Chondrocyte (in vitro differentiated cells): ENCODE measurements at regions not wholly inside any gene's neighbourhood (a gene's known extent, or its start where the extent isn't known, plus 50 kb on each side); places are given as distances from the start of the nearest gene placed in this dataset.
"Not testable (repeated sequence)": the region's sequence is repeated elsewhere in the genome, so short reads cannot be mapped to it uniquely, and the experiment has no call there.

ENCODE experiments used
- DNase-seq: peaks from one replicate; pipeline ENCODE4 v3.0.0; 2021; ENCODE audit warnings: mixed read lengths, low spot score
- H3K27ac Mint-ChIP-seq: one replicate; pipeline ENCODE4 v1.8.0; 2021; ENCODE audit warnings: mild to moderate bottlenecking, moderate library complexity, mixed read lengths; ENCODE audit not compliant: unreplicated experiment
- H3K27me3 Mint-ChIP-seq: 2 replicates; pipeline ENCODE4 v1.8.0; 2021; ENCODE audit warnings: low read depth, mixed read lengths
- H3K36me3 Mint-ChIP-seq: 2 replicates; pipeline ENCODE4 v1.8.0; 2021; ENCODE audit warnings: low read depth, mixed read lengths
- H3K4me1 Mint-ChIP-seq: 2 replicates; pipeline ENCODE4 v1.8.0; 2021; ENCODE audit warnings: low read depth, mild to moderate bottlenecking, mixed read lengths
- H3K4me3 Mint-ChIP-seq: one replicate; pipeline ENCODE4 v1.8.0; 2021; ENCODE audit warnings: mild to moderate bottlenecking, moderate library complexity, mixed read lengths; ENCODE audit not compliant: unreplicated experiment
- H3K9me3 Mint-ChIP-seq: 2 replicates; pipeline ENCODE4 v1.8.0; 2021; ENCODE audit warnings: low read depth, mixed read lengths
- TF ChIP-seq, protein P1 (sequence below): fragments of 200-600 bp; sonication (generic); IDR thresholded peaks from 2 replicates; pipeline ENCODE4 v1.5.0; 2021; ENCODE audit warnings: antibody characterized with exemption, mild to moderate bottlenecking, moderate library complexity

- H3K4me1 Mint-ChIP-seq = peaks cover 4% of the 10 kb centered on the region
These were observed 137.6 kb upstream of the SVIL start for GRCh38 chr10:29772403-29772802.

GRCh38 chr10:29771376-29771775 is 136.6 kb upstream of the SVIL start:
- no peak overlapping the region for H3K27ac Mint-ChIP-seq
- H3K4me3 Mint-ChIP-seq = no peak overlapping the region
- DNase-seq = no peak
- peaks cover 6% of the 10 kb centered on the region for H3K27me3 Mint-ChIP-seq
- no peaks in the 10 kb centered on the region for H3K36me3 Mint-ChIP-seq
- peaks cover 4% of the 10 kb centered on the region for H3K9me3 Mint-ChIP-seq
- TF ChIP-seq, protein P1, sequence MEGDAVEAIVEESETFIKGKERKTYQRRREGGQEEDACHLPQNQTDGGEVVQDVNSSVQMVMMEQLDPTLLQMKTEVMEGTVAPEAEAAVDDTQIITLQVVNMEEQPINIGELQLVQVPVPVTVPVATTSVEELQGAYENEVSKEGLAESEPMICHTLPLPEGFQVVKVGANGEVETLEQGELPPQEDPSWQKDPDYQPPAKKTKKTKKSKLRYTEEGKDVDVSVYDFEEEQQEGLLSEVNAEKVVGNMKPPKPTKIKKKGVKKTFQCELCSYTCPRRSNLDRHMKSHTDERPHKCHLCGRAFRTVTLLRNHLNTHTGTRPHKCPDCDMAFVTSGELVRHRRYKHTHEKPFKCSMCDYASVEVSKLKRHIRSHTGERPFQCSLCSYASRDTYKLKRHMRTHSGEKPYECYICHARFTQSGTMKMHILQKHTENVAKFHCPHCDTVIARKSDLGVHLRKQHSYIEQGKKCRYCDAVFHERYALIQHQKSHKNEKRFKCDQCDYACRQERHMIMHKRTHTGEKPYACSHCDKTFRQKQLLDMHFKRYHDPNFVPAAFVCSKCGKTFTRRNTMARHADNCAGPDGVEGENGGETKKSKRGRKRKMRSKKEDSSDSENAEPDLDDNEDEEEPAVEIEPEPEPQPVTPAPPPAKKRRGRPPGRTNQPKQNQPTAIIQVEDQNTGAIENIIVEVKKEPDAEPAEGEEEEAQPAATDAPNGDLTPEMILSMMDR = no peak
- peaks cover 4% of the 10 kb centered on the region for H3K4me1 Mint-ChIP-seq

More at GRCh38 chr10:29772403-29772802, 137.6 kb upstream of the SVIL start:
- no peaks in the 10 kb centered on the region for H3K36me3 Mint-ChIP-seq
- no peak overlapping the region for H3K4me3 Mint-ChIP-seq
- no peak overlapping the region for H3K27ac Mint-ChIP-seq
- H3K27me3 Mint-ChIP-seq = peaks cover 6% of the 10 kb centered on the region
- TF ChIP-seq, protein P1 = no peak
- H3K9me3 Mint-ChIP-seq = peaks cover 4% of the 10 kb centered on the region
- no peak for DNase-seq

DNA sequence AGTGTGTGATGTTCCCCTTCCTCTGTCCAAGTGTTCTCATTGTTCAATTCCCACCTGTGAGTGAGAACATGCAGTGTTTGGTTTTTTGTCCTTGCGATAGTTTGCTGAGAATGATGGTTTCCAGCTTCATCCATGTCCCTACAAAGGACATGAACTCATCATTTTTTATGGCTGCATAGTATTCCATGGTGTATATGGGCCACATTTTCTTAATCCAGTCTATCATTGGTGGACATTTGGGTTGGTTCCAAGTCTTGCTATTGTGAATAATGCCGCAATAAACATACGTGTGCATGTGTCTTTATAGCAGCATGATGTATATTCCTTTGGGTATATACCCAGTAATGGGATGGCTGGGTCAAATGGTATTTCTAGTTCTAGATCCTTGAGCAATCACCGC is 134.5 kb upstream of the SVIL start:
- not testable (repeated sequence) for DNase-seq, H3K4me3 Mint-ChIP-seq, H3K36me3 Mint-ChIP-seq, H3K27ac Mint-ChIP-seq, H3K9me3 Mint-ChIP-seq, H3K27me3 Mint-ChIP-seq, H3K4me1 Mint-ChIP-seq

- Mint-ChIP-seq H3K4me1 (peaks cover under 1% of the 10 kb centered on the region), H3K4me3 (no peak overlapping the region), H3K36me3 (no peaks in the 10 kb centered on the region), H3K27ac (no peak overlapping the region), H3K9me3 (peaks cover 4% of the 10 kb centered on the region), H3K27me3 (peaks cover 6% of the 10 kb centered on the region)
- DNase-seq = no peak
- TF ChIP-seq, protein P1 = no peak
These were observed 133.2 kb upstream of the SVIL start for GRCh38 chr10:29767968-29768367.

- Mint-ChIP-seq H3K27ac (no peak overlapping the region), H3K9me3 (peaks cover 4% of the 10 kb centered on the region), H3K27me3 (peaks cover 6% of the 10 kb centered on the region), H3K4me3 (no peak overlapping the region), H3K36me3 (no peaks in the 10 kb centered on the region), H3K4me1 (no peaks in the 10 kb centered on the region)
- DNase-seq = no peak
- TF ChIP-seq, protein P1 = no peak
These were observed 132.0 kb upstream of the SVIL start for GRCh38 chr10:29766753-29767152.

DNA sequence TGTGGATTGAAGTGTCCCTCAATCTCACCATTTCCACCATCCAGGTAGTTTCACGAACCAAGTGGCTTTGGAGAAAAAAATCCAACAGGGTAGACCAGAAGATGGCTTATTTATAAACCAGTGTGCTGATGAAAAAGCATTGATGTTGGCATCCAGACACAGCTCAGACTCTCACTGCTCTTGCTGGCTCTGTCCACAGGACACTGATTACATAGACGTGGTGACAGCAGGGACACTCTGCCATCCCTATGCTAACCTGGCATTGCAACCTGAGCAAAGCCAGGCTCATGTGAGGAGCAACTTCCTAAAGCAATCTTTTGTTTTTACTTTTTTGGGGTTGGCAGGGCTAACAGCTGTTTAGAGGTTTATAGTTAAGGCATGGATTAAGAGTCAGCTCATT is 130.6 kb upstream of the SVIL start:
- peaks cover 4% of the 10 kb centered on the region for H3K9me3 Mint-ChIP-seq
- TF ChIP-seq, protein P1 = no peak

More for the DNA sequence above, 130.6 kb upstream of the SVIL start:
- H3K27me3 Mint-ChIP-seq = peaks cover 4% of the 10 kb centered on the region
- H3K27ac Mint-ChIP-seq = no peak overlapping the region
- no peak for DNase-seq
- H3K36me3 Mint-ChIP-seq = no peaks in the 10 kb centered on the region
- H3K4me1 Mint-ChIP-seq = no peaks in the 10 kb centered on the region
- H3K4me3 Mint-ChIP-seq = no peak overlapping the region
